PC-9 (cell line): ENCODE measurements at regions not wholly inside any gene's neighbourhood (a gene's known extent, or its start where the extent isn't known, plus 50 kb on each side); places are given as distances from the start of the nearest gene placed in this dataset.

Source experiments
- BruUV-seq: library from RNA; stranded (reverse); fragments of 400-500 nt; replicated peaks from 2 replicates; lab custom pipeline; 2021; lab: Mats Ljungman, UMichigan
- CTCF ChIA-PET: fragments of 300-600 bp; sonication (Branson Sonifier 250); formaldehyde crosslinking; loops from one replicate; lab custom pipeline; 2022; ENCODE audit warnings: antibody characterized with exemption; lab: Charles Lee
- POLR2A ChIA-PET: fragments of 300-600 bp; sonication (Branson Sonifier 250); formaldehyde crosslinking; loops from one replicate; lab custom pipeline; 2022; ENCODE audit warnings: antibody characterized with exemption; ENCODE audit not compliant: unreplicated experiment; lab: Charles Lee
- DNase-seq, 2 experiments: peaks; one replicate each; pipeline versions ENCODE4 v3.0.0 to v3.0.0-alpha.2; 2015 to 2022; ENCODE audit warnings: mixed read lengths in 1 of 2
- H2AFZ ChIP-seq: fragments of 200-600 bp; sonication (generic); 2 replicates; pipeline ENCODE4 v1.8.1; 2017; ENCODE audit warnings: antibody characterized with exemption
- H3F3A ChIP-seq: fragments of 200-600 bp; sonication (generic); 2 replicates; pipeline ENCODE4 v1.8.1; 2017; ENCODE audit warnings: antibody characterized with exemption, mild to moderate bottlenecking, low read depth; ENCODE audit not compliant: insufficient read depth
- H3K27ac ChIP-seq: fragments of 200-600 bp; sonication (generic); 2 replicates; pipeline ENCODE4 v1.6.1; 2016; ENCODE audit warnings: mixed run types
- H3K27me3 ChIP-seq: fragments of 200-600 bp; sonication (generic); 2 replicates; pipeline ENCODE4 v1.6.1; 2016; ENCODE audit warnings: low read depth, mixed run types; ENCODE audit not compliant: insufficient read depth
- H3K36me3 ChIP-seq: fragments of 200-600 bp; sonication (generic); 2 replicates; pipeline ENCODE4 v1.6.1; 2016; ENCODE audit warnings: low read depth, mixed run types
- H3K4me1 ChIP-seq: fragments of 200-600 bp; sonication (generic); replicated peaks from 2 replicates; pipeline ENCODE4 v1.6.1; 2016; ENCODE audit warnings: mixed run types; ENCODE audit not compliant: insufficient read depth
- H3K4me2 ChIP-seq: fragments of 200-600 bp; sonication (generic); 2 replicates; pipeline ENCODE4 v1.6.1; 2017; ENCODE audit warnings: mixed run types
- H3K4me3 ChIP-seq: fragments of 200-600 bp; sonication (generic); 2 replicates; pipeline ENCODE4 v1.6.1; 2016; ENCODE audit warnings: mixed run types
- H3K79me2 ChIP-seq: fragments of 200-600 bp; sonication (generic); 2 replicates; pipeline ENCODE4 v1.6.1; 2017; ENCODE audit warnings: low read depth, mixed run types
- H3K9me2 ChIP-seq: fragments of 200-600 bp; sonication (generic); 2 replicates; pipeline ENCODE4 v1.8.1; 2017; ENCODE audit warnings: mild to moderate bottlenecking; ENCODE audit not compliant: insufficient read depth
- H3K9me3 ChIP-seq: fragments of 200-600 bp; sonication (generic); 2 replicates; pipeline ENCODE4 v1.8.1; 2016; ENCODE audit warnings: low read depth; ENCODE audit not compliant: insufficient read depth
- H4K20me1 ChIP-seq: fragments of 200-600 bp; sonication (generic); 2 replicates; pipeline ENCODE4 v1.8.1; 2017; ENCODE audit not compliant: insufficient read depth
- CTCF ChIP-seq: fragments of 200-600 bp; sonication (generic); conservative IDR thresholded peaks from 2 replicates; pipeline ENCODE4 v1.6.1; 2017; ENCODE audit warnings: mixed run types, antibody characterized with exemption, mild to moderate bottlenecking, moderate library complexity
- EZH2 ChIP-seq: fragments of 200-600 bp; sonication (generic); IDR thresholded peaks from 2 replicates; pipeline ENCODE4 v1.8.0; 2017; ENCODE audit warnings: antibody characterized with exemption, low read depth
- intact Hi-C: fragments of 100-400 bp; cut with micrococcal nuclease; formaldehyde crosslinking; loops from one replicate; pipeline ENCODE4 v1.10.0; 2022; ENCODE audit not compliant: unreplicated experiment

- intact Hi-C loops = no loop called here
- ChIA-PET CTCF (no interaction called here), POLR2A (no interaction called here)
- Histone ChIP-seq H3K4me3 (no peak overlapping the region), H3K4me2 (no peak overlapping the region), H3K9me3 (no peaks in the 10 kb centered on the region), H2AFZ (no peak overlapping the region), H3K4me1 (no peaks in the 10 kb centered on the region), H4K20me1 (no peaks in the 10 kb centered on the region), H3K9me2 (no peaks in the 10 kb centered on the region), H3K36me3 (no peaks in the 10 kb centered on the region), H3F3A (no peaks in the 10 kb centered on the region), H3K79me2 (no peaks in the 10 kb centered on the region), H3K27ac (no peak overlapping the region), H3K27me3 (peaks cover 67% of the 10 kb centered on the region)
- BruUV-seq = no TSS peak
- TF ChIP-seq EZH2 (no peak), CTCF (no peak)
- DNase-seq = no peak
These were observed 380.2 kb upstream of the ZFHX3 start for GRCh38 chr16:73428121-73428520.

GRCh38 chr16:73427164-73427563, 379.2 kb upstream of the ZFHX3 start:
- Histone ChIP-seq H4K20me1 (no peaks in the 10 kb centered on the region), H3K9me2 (no peaks in the 10 kb centered on the region), H3K4me1 (no peaks in the 10 kb centered on the region), H3K27me3 (peaks cover 57% of the 10 kb centered on the region), H3K4me3 (no peak overlapping the region), H3K4me2 (no peak overlapping the region), H2AFZ (no peak overlapping the region), H3K79me2 (no peaks in the 10 kb centered on the region), H3F3A (no peaks in the 10 kb centered on the region), H3K27ac (no peak overlapping the region), H3K36me3 (no peaks in the 10 kb centered on the region), H3K9me3 (no peaks in the 10 kb centered on the region)
- intact Hi-C loops = no loop called here
- no TSS peak for BruUV-seq
- no peak for DNase-seq
- POLR2A ChIA-PET = no interaction called here
- TF ChIP-seq EZH2 (no peak), CTCF (no peak)
- CTCF ChIA-PET = no interaction called here

GRCh38 chr16:73426433-73427160, 378.7 kb upstream of the ZFHX3 start:
- Histone ChIP-seq H3K9me2 (no peaks in the 10 kb centered on the region), H2AFZ (no peak overlapping the region), H3K36me3 (no peaks in the 10 kb centered on the region), H3K4me3 (no peak overlapping the region), H3F3A (no peaks in the 10 kb centered on the region), H4K20me1 (no peaks in the 10 kb centered on the region), H3K9me3 (no peaks in the 10 kb centered on the region), H3K4me2 (no peak overlapping the region), H3K27ac (no peak overlapping the region), H3K4me1 (no peaks in the 10 kb centered on the region), H3K79me2 (no peaks in the 10 kb centered on the region), H3K27me3 (peaks cover 51% of the 10 kb centered on the region)
- ChIA-PET POLR2A (no interaction called here), CTCF (no interaction called here)
- intact Hi-C loops = no loop called here
- TF ChIP-seq EZH2 (no peak), CTCF (no peak)
- BruUV-seq = no TSS peak
- DNase-seq = no peak
